ENCODE measurements at regions not wholly inside any gene's neighbourhood (a gene's known extent, or its start where the extent isn't known, plus 50 kb on each side); places are given as distances from the start of the nearest gene placed in this dataset.

DNA sequence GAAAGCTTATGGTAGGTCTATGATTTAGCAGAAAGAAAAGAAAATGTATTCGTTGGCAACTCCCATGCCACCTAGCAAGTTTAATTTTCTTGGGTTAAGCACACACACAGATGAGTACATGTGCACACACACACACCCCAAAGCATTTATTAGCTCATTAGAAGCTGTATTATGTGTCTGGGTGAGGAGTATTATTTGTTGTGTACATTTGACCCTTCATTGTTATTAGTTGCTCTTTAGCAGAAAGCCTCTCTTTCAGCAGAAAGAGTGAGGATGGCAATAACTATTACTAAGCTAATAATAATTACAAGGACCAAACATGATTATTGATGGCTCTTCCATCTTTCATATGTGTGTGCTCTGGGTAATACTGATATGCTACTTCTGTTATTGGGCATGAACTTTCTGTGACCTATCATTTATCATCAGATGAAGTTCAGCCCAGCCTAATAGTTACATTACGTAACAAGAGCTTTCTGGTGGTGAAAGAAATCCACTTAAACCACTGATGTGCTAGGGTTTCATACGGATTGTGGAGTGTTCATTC, 177.4 kb upstream of the OBI1 start:
- Histone ChIP-seq H3K4me1 (no peaks in the 10 kb centered on the region), H3K9me3 (no peaks in the 10 kb centered on the region), H3K27ac (no peak overlapping the region), H3K36me3 (no peaks in the 10 kb centered on the region), H3K27me3 (no peaks in the 10 kb centered on the region), H3K4me3 (no peak overlapping the region)
- intact Hi-C loops (cut with DNase I) = no loop called here
- ATAC-seq = no peak
- TF ChIP-seq, protein P1, sequence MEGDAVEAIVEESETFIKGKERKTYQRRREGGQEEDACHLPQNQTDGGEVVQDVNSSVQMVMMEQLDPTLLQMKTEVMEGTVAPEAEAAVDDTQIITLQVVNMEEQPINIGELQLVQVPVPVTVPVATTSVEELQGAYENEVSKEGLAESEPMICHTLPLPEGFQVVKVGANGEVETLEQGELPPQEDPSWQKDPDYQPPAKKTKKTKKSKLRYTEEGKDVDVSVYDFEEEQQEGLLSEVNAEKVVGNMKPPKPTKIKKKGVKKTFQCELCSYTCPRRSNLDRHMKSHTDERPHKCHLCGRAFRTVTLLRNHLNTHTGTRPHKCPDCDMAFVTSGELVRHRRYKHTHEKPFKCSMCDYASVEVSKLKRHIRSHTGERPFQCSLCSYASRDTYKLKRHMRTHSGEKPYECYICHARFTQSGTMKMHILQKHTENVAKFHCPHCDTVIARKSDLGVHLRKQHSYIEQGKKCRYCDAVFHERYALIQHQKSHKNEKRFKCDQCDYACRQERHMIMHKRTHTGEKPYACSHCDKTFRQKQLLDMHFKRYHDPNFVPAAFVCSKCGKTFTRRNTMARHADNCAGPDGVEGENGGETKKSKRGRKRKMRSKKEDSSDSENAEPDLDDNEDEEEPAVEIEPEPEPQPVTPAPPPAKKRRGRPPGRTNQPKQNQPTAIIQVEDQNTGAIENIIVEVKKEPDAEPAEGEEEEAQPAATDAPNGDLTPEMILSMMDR (IDR thresholded peaks at IDR 0.05) = no peak
- no peak for DNase-seq

DNA sequence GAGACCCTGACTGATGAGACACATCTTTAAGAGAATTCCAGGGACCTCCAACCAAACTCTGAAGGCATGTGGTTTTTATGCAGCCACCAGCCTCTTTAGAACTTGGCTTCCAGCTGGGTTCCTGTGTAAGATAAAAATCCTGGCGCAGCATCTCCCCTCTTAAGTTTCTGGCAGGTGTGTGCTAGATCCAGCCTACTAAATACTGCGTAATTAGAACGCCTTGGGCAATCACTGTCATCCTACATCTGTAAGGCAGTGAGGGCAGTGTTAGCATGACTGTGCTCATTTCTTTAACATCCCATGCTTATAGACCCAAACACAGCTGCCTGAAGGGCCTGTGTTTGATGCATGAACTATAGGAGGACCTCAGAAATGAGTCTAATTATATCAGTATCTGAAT, 173.5 kb upstream of the OBI1 start:
- ATAC-seq (no peak), DNase-seq (no peak)
- TF ChIP-seq, protein P1 (IDR thresholded peaks at IDR 0.05) = no peak
- no peak overlapping the region for H3K27ac ChIP-seq
- H3K4me3 ChIP-seq = no peak overlapping the region
- H3K9me3 ChIP-seq = no peaks in the 10 kb centered on the region
- intact Hi-C loops (cut with DNase I) = no loop called here
- no peaks in the 10 kb centered on the region for H3K4me1 ChIP-seq
- no peaks in the 10 kb centered on the region for H3K27me3 ChIP-seq
- H3K36me3 ChIP-seq = no peaks in the 10 kb centered on the region

DNA sequence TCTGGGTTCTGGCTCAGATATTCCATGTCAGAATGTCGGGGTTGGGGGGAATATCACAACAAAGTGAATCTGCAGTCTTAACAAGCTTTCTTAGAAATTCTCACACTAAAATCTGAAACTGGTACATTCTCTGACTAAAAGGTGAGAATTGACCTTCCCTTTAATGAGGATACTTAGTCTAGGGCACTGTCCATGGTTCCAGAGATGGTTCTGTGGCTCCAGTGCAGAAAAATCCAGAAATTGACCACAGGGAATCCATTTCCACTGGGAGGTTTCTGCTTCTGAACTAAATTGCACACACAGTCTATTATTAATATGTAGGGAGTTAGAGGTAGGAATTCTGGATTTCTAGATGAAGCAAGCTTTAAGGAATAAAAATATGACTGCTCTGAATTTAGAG, 171.6 kb upstream of the OBI1 start:
- Histone ChIP-seq H3K27me3 (no peaks in the 10 kb centered on the region), H3K27ac (no peak overlapping the region), H3K9me3 (no peaks in the 10 kb centered on the region), H3K4me1 (no peaks in the 10 kb centered on the region), H3K36me3 (no peaks in the 10 kb centered on the region), H3K4me3 (no peak overlapping the region)
- DNase-seq (no peak), ATAC-seq (no peak)
- intact Hi-C loops (cut with DNase I) = no loop called here
- TF ChIP-seq, protein P1 (IDR thresholded peaks at IDR 0.05) = no peak

DNA sequence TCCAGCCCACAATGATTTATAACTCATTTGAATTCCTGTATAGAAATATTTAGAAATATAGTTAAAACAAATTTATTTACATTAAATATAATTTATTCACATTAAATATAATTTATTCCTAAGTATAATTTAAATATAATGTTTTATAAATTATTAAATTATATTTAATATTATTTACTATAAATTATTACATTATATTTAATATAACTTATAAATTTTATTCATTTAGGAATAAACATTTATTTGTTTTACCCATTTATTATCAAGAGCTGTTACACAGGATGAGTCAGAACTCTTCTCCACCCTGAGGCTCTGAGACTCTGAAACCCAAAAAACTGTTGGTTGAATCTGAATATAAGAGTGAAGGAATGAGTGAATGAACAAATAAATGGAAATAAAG, 170.9 kb upstream of the OBI1 start:
- no peak for DNase-seq
- no peak overlapping the region for H3K27ac ChIP-seq
- ATAC-seq = no peak
- no peaks in the 10 kb centered on the region for H3K36me3 ChIP-seq
- no peak overlapping the region for H3K4me3 ChIP-seq
- no peaks in the 10 kb centered on the region for H3K4me1 ChIP-seq
- TF ChIP-seq, protein P1 (IDR thresholded peaks at IDR 0.05) = no peak
- no peaks in the 10 kb centered on the region for H3K27me3 ChIP-seq
- H3K9me3 ChIP-seq = no peaks in the 10 kb centered on the region
- intact Hi-C loops (cut with DNase I) = no loop called here

DNA sequence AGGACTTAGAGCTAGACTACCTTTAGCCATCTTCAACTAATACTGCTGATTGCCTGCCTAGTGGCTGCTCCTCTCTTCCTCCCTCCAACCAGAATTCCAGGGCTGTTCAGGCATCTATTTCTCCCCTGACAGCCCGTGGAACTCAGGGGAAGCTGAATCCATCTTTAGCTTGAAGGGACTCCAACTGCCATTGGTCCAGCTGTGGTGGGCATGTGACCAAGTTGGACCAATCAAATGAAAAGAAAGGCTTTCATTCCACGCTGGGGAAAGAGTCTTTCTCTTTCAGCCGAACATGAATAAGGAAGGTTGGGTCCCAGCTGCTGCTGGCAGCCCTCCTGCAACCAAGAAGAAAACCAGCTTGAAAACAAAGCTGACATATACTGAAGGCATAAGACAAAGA, 168.5 kb upstream of the OBI1 start:
- Histone ChIP-seq H3K27me3 (no peaks in the 10 kb centered on the region), H3K4me1 (no peaks in the 10 kb centered on the region), H3K36me3 (no peaks in the 10 kb centered on the region), H3K4me3 (no peak overlapping the region), H3K9me3 (no peaks in the 10 kb centered on the region), H3K27ac (no peak overlapping the region)
- intact Hi-C loops (cut with DNase I) = no loop called here
- no peak for ATAC-seq
- TF ChIP-seq, protein P1 (IDR thresholded peaks at IDR 0.05) = no peak
- DNase-seq = no peak
